Fibroblast of mammary gland (primary cell): ENCODE measurements at regions not wholly inside any gene's neighbourhood (a gene's known extent, or its start where the extent isn't known, plus 50 kb on each side); places are given as distances from the start of the nearest gene placed in this dataset.

Source experiments
- DNase-seq: peaks from one replicate; pipeline ENCODE4 v3.0.0-alpha.2; 2010; ENCODE audit warnings: low read depth
- H3K4me3 ChIP-seq: 2 replicates; pipeline ENCODE4 v1.5.1; 2011; ENCODE audit warnings: low read depth, mild to moderate bottlenecking, low read length, moderate library complexity; ENCODE audit not compliant: control insufficient read depth
- CTCF ChIP-seq: conservative IDR thresholded peaks from 2 replicates; pipeline ENCODE4 v1.5.1; 2011; ENCODE audit warnings: low read depth, low read length, inconsistent platforms; ENCODE audit not compliant: control insufficient read depth, insufficient read depth

- peak; percentile 39 for DNase-seq
- peak overlapping the region; percentile 48 for H3K4me3 ChIP-seq
- TF ChIP-seq CTCF, result no peak
Measured at GRCh38 chr15:92714077-92714476, 58.5 kb upstream of the FAM174B start.

GRCh38 chr15:92714477-92715401 is 59.2 kb upstream of the FAM174B start:
- TF ChIP-seq CTCF, result peak; percentile 82
- H3K4me3 ChIP-seq, result peak overlapping the region; percentile 48
- DNase-seq, result peak; percentile 53

GRCh38 chr15:92715758-92716157 is 60.2 kb upstream of the FAM174B start:
- no peak for TF ChIP-seq CTCF
- no peak overlapping the region for H3K4me3 ChIP-seq
- peak; percentile 40 for DNase-seq

- TF ChIP-seq CTCF, result no peak
- DNase-seq, result peak; percentile 66
- H3K4me3 ChIP-seq, result no peak overlapping the region
Measured at GRCh38 chr15:92719021-92719420, 63.4 kb upstream of the FAM174B start.

- H3K4me3 ChIP-seq, result no peak overlapping the region
- TF ChIP-seq CTCF, result no peak
- DNase-seq, result no peak
Measured at GRCh38 chr15:92724144-92724543, 68.6 kb upstream of the FAM174B start.

GRCh38 chr15:92725171-92725570 is 69.6 kb upstream of the FAM174B start:
- TF ChIP-seq CTCF, result no peak
- H3K4me3 ChIP-seq, result no peak overlapping the region
- DNase-seq, result no peak
